ENCODE measurements at regions not wholly inside any gene's neighbourhood (a gene's known extent, or its start where the extent isn't known, plus 50 kb on each side); places are given as distances from the start of the nearest gene placed in this dataset.

DNA sequence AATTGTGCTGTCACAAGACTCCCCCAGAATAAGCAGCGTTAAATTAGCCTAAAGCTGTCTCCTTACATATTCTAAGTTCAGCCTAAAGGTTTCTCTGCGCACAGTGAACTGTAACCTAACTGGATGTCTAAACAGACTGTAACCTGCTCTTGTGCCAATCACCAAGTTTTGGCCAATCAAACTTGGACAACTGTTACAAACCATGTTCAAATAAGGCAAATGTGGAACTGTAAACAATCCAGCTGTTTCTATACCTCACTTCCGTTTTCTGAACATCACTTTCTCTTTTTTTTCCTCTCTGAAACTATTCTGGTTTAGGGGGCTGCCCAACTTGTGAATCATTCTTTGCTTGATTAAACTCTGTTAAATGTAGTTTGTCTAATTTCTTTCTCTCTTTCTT, 252.2 kb upstream of the HABP2 start:
- TF ChIP-seq TAF1 (IDR thresholded peaks at IDR 0.05; ENCODE audit: borderline replicate concordance, insufficient read depth, low read length) (no peak), POLR2AphosphoS5 (IDR thresholded peaks at IDR 0.05; ENCODE audit: low read depth, low read length) (no peak), SIN3A (IDR thresholded peaks at IDR 0.05; ENCODE audit: borderline replicate concordance, insufficient read depth, low read length) (no peak), FOXP2 (optimal IDR thresholded peaks at IDR 0.05; ENCODE audit: borderline replicate concordance, extremely low read depth, extremely low read length, insufficient read depth) (no peak)
- TF ChIP-seq, protein P1, sequence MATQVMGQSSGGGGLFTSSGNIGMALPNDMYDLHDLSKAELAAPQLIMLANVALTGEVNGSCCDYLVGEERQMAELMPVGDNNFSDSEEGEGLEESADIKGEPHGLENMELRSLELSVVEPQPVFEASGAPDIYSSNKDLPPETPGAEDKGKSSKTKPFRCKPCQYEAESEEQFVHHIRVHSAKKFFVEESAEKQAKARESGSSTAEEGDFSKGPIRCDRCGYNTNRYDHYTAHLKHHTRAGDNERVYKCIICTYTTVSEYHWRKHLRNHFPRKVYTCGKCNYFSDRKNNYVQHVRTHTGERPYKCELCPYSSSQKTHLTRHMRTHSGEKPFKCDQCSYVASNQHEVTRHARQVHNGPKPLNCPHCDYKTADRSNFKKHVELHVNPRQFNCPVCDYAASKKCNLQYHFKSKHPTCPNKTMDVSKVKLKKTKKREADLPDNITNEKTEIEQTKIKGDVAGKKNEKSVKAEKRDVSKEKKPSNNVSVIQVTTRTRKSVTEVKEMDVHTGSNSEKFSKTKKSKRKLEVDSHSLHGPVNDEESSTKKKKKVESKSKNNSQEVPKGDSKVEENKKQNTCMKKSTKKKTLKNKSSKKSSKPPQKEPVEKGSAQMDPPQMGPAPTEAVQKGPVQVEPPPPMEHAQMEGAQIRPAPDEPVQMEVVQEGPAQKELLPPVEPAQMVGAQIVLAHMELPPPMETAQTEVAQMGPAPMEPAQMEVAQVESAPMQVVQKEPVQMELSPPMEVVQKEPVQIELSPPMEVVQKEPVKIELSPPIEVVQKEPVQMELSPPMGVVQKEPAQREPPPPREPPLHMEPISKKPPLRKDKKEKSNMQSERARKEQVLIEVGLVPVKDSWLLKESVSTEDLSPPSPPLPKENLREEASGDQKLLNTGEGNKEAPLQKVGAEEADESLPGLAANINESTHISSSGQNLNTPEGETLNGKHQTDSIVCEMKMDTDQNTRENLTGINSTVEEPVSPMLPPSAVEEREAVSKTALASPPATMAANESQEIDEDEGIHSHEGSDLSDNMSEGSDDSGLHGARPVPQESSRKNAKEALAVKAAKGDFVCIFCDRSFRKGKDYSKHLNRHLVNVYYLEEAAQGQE (IDR thresholded peaks at IDR 0.05; ENCODE audit: insufficient read depth in 1 of 2, low read depth in 2 of 2, low read length in 2 of 2) = no peak

Measured in PFSK-1 (cell line).